OCI-LY3 (cell line): ENCODE measurements at regions not wholly inside any gene's neighbourhood (a gene's known extent, or its start where the extent isn't known, plus 50 kb on each side); places are given as distances from the start of the nearest gene placed in this dataset.

Source experiments
- H2AFZ ChIP-seq: fragments of 200-600, 300-600 bp; shearing (Covaris generic); 2 replicates; pipeline ENCODE4 v1.6.0; 2014; ENCODE audit warnings: antibody characterized with exemption, low read depth, low read length
- H3K27ac ChIP-seq: fragments of 200-600, 300-600 bp; sonication (generic); 2 replicates; pipeline ENCODE4 v1.5.1; 2014; ENCODE audit warnings: mild to moderate bottlenecking, low read length, moderate library complexity, mixed read lengths
- H3K27me3 ChIP-seq: fragments of 200-600, 300-600 bp; sonication (generic); 2 replicates; pipeline ENCODE4 v1.6.1; 2014; ENCODE audit warnings: low read depth, low read length, mixed read lengths
- H3K36me3 ChIP-seq: fragments of 200-600, 300-600 bp; sonication (generic); replicated peaks from 2 replicates; pipeline ENCODE3; 2014; ENCODE audit warnings: low read depth, low read length, mixed read lengths
- H3K4me1 ChIP-seq: fragments of 300-600, 200-600 bp; sonication (generic); 2 replicates; pipeline ENCODE4 v1.6.1; 2014; ENCODE audit warnings: low read length, mixed read lengths
- H3K4me2 ChIP-seq: fragments of 200-600, 300-600 bp; sonication (generic); 2 replicates; pipeline ENCODE4 v1.6.1; 2014; ENCODE audit warnings: low read length, mixed read lengths
- H3K4me3 ChIP-seq: fragments of 300-600, 200-600 bp; sonication (generic); 2 replicates; pipeline ENCODE4 v1.5.1; 2014; ENCODE audit warnings: antibody characterized with exemption, mild to moderate bottlenecking, low read length, moderate library complexity
- H3K79me2 ChIP-seq: fragments of 300-600, 200-600 bp; shearing (Covaris generic); 2 replicates; pipeline ENCODE4 v1.6.1; 2014; ENCODE audit warnings: mild to moderate bottlenecking, low read length, mixed read lengths
- H3K9ac ChIP-seq: fragments of 300-600, 200-600 bp; shearing (Covaris generic); 2 replicates; pipeline ENCODE4 v1.6.0; 2014; ENCODE audit warnings: mild to moderate bottlenecking, low read length, moderate library complexity
- H3K9me3 ChIP-seq: fragments of 200-600, 300-600 bp; shearing (Covaris generic); 2 replicates; pipeline ENCODE4 v1.6.1; 2014; ENCODE audit warnings: low read length, mixed read lengths; ENCODE audit not compliant: insufficient read depth
- H4K20me1 ChIP-seq: fragments of 200-600, 300-600 bp; sonication (generic); 2 replicates; pipeline ENCODE4 v1.6.1; 2016; ENCODE audit warnings: low read length, mixed read lengths; ENCODE audit not compliant: insufficient read depth
- EZH2phosphoT487 ChIP-seq: fragments of 200-600 bp; shearing (Covaris generic); IDR thresholded peaks from 2 replicates; pipeline ENCODE4 v1.6.1; 2018; ENCODE audit warnings: antibody characterized with exemption, mixed run types, low read depth
- TF ChIP-seq, protein P1 (sequence below): fragments of 200-600, 300-600 bp; sonication (generic); IDR thresholded peaks from 2 replicates; pipeline ENCODE4 v1.5.1; 2014; ENCODE audit warnings: antibody characterized with exemption, low read length, low read depth

- no peaks in the 10 kb centered on the region for H3K79me2 ChIP-seq
- TF ChIP-seq EZH2phosphoT487: no peak
- TF ChIP-seq, protein P1, sequence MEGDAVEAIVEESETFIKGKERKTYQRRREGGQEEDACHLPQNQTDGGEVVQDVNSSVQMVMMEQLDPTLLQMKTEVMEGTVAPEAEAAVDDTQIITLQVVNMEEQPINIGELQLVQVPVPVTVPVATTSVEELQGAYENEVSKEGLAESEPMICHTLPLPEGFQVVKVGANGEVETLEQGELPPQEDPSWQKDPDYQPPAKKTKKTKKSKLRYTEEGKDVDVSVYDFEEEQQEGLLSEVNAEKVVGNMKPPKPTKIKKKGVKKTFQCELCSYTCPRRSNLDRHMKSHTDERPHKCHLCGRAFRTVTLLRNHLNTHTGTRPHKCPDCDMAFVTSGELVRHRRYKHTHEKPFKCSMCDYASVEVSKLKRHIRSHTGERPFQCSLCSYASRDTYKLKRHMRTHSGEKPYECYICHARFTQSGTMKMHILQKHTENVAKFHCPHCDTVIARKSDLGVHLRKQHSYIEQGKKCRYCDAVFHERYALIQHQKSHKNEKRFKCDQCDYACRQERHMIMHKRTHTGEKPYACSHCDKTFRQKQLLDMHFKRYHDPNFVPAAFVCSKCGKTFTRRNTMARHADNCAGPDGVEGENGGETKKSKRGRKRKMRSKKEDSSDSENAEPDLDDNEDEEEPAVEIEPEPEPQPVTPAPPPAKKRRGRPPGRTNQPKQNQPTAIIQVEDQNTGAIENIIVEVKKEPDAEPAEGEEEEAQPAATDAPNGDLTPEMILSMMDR: peak; percentile 44
- no peaks in the 10 kb centered on the region for H3K27me3 ChIP-seq
- H3K4me2 ChIP-seq: no peak overlapping the region
- H4K20me1 ChIP-seq: no peaks in the 10 kb centered on the region
- H3K36me3 ChIP-seq: no peaks in the 10 kb centered on the region
- H3K4me3 ChIP-seq: no peak overlapping the region
- H3K27ac ChIP-seq: no peak overlapping the region
- H3K4me1 ChIP-seq: peaks cover 3% of the 10 kb centered on the region; the same call in 1 of the 2 replicates
- H3K9ac ChIP-seq: no peak overlapping the region
- H3K9me3 ChIP-seq: no peaks in the 10 kb centered on the region
- no peak overlapping the region for H2AFZ ChIP-seq
These were observed 103.5 kb downstream of the RPE65 start for GRCh38 chr1:68346188-68346808.

DNA sequence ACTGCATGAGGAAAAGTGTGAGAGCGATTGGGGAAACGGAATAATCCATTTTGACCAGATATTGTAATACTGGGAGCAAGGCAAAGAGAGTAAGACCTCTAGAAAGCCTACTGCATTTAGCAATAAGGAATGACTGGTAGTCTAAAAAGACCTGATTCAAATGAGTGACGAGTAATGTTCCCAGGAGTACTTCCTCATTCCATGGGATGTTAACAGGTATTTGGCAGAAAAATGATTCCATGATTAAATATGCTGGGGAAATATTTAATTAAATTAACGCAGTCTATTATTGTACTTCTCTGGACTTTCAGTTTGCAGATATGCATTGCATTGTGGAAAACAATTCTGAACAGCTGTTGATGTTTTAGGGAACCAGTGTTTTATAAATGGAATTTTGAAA, 105.5 kb downstream of the RPE65 start:
- H3K9ac ChIP-seq: no peak overlapping the region
- H3K27me3 ChIP-seq: no peaks in the 10 kb centered on the region
- TF ChIP-seq, protein P1: no peak
- no peaks in the 10 kb centered on the region for H3K36me3 ChIP-seq
- peaks cover 3% of the 10 kb centered on the region; the same call in 1 of the 2 replicates for H3K4me1 ChIP-seq
- no peaks in the 10 kb centered on the region for H3K79me2 ChIP-seq
- no peak overlapping the region for H3K4me2 ChIP-seq
- H2AFZ ChIP-seq: no peak overlapping the region
- H3K4me3 ChIP-seq: no peak overlapping the region
- no peak overlapping the region for H3K27ac ChIP-seq
- no peaks in the 10 kb centered on the region for H4K20me1 ChIP-seq
- no peaks in the 10 kb centered on the region for H3K9me3 ChIP-seq

DNA sequence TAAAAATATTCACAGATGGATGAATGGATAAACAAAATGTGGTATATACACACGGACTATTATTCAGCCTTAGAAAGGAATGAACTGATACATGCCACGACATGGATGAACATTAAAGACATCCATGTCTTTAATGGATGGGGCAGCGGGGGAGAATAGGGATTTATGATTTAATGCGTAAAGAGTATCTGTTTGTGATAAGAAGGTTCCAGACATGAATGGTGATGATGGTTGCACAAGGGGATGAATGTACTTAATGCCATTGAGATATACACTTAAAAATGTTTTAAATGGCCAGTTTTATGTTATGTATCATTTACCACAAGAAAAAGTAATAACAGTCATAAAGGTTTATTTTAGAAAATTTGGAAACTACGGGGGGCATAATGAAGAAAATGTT, 108.6 kb upstream of the WLS start:
- H3K27me3 ChIP-seq: no peaks in the 10 kb centered on the region
- no peak overlapping the region for H2AFZ ChIP-seq
- H3K4me2 ChIP-seq: no peak overlapping the region
- H3K4me3 ChIP-seq: no peak overlapping the region
- H3K36me3 ChIP-seq: no peaks in the 10 kb centered on the region
- no peaks in the 10 kb centered on the region for H4K20me1 ChIP-seq
- H3K4me1 ChIP-seq: no peaks in the 10 kb centered on the region
- no peak for TF ChIP-seq EZH2phosphoT487
- TF ChIP-seq, protein P1: no peak
- H3K79me2 ChIP-seq: no peaks in the 10 kb centered on the region
- H3K27ac ChIP-seq: no peak overlapping the region
- no peaks in the 10 kb centered on the region for H3K9me3 ChIP-seq
- no peak overlapping the region for H3K9ac ChIP-seq

- Histone ChIP-seq H3K4me3 (no peak overlapping the region), H3K9ac (no peak overlapping the region), H2AFZ (no peak overlapping the region), H3K27me3 (no peaks in the 10 kb centered on the region), H3K4me2 (no peak overlapping the region), H3K9me3 (no peaks in the 10 kb centered on the region), H3K79me2 (no peaks in the 10 kb centered on the region), H4K20me1 (no peaks in the 10 kb centered on the region), H3K4me1 (no peaks in the 10 kb centered on the region), H3K36me3 (no peaks in the 10 kb centered on the region), H3K27ac (no peak overlapping the region)
- TF ChIP-seq, protein P1: no peak
- no peak for TF ChIP-seq EZH2phosphoT487
These were observed 107.2 kb upstream of the WLS start for GRCh38 chr1:68339505-68339904.
